ENCODE measurements at regions not wholly inside any gene's neighbourhood (a gene's known extent, or its start where the extent isn't known, plus 50 kb on each side); places are given as distances from the start of the nearest gene placed in this dataset.

DNA sequence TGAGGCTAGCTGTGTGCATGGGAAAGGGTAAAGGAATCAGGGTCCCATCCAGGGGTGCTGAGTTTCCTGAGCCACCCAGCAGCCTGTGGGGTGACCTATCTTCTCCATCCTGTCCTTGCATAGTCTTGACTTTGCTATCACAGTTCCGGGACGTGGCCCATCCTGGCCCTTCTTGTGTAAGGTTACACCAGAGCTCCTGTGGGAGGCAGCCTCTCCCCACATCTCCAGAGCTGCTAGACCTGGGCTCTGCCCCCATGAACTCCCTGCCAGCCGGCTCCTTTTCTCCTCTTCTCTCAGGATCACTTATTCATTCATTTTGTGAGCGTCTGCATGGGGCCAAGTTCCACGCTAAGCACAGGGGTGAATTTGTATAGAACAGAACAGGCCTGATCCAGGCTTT, 238.9 kb downstream of the TSHZ3 start:
- WGBS, 2 donors, result 44 to 50% methylated on average over 5 of the region's 5 CpGs
- Histone ChIP-seq H3K4me3 (no peak overlapping the region), H3K27ac (no peak overlapping the region), H3K36me3 (replicated peaks in 1 of 2; ENCODE audit: insufficient read depth in 1 of 2, low read depth in 2 of 2) (no peaks in the 10 kb centered on the region), H3K4me1 (no peaks in the 10 kb centered on the region), H3K27me3 (no peaks in the 10 kb centered on the region), H3K9me3 (no peaks in the 10 kb centered on the region)
- peak in 1 of 7 experiments; percentile 4 for TF ChIP-seq CTCF (IDR thresholded peaks at IDR 0.05)
- TF ChIP-seq POLR2A (IDR thresholded peaks at IDR 0.05), result no peak
- ATAC-seq, result no peak
- no peak for DNase-seq
- intact Hi-C loops (cut with DNase I), result no loop called here

GRCh38 chr19:31109636-31110035, 239.6 kb downstream of the TSHZ3 start:
- H3K36me3 ChIP-seq (replicated peaks in 1 of 2; ENCODE audit: insufficient read depth in 1 of 2, low read depth in 2 of 2), result no peaks in the 10 kb centered on the region
- no peaks in the 10 kb centered on the region for H3K9me3 ChIP-seq
- TF ChIP-seq POLR2A (IDR thresholded peaks at IDR 0.05) (no peak), CTCF (IDR thresholded peaks at IDR 0.05) (no peak)
- H3K4me3 ChIP-seq, result no peak overlapping the region
- no peak for ATAC-seq
- no peaks in the 10 kb centered on the region for H3K27me3 ChIP-seq
- intact Hi-C loops (cut with DNase I), result no loop called here
- 34 to 44% methylated on average over 2 of the region's 2 CpGs for WGBS, 2 donors
- no peaks in the 10 kb centered on the region for H3K4me1 ChIP-seq
- no peak for DNase-seq
- H3K27ac ChIP-seq, result no peak overlapping the region

DNA sequence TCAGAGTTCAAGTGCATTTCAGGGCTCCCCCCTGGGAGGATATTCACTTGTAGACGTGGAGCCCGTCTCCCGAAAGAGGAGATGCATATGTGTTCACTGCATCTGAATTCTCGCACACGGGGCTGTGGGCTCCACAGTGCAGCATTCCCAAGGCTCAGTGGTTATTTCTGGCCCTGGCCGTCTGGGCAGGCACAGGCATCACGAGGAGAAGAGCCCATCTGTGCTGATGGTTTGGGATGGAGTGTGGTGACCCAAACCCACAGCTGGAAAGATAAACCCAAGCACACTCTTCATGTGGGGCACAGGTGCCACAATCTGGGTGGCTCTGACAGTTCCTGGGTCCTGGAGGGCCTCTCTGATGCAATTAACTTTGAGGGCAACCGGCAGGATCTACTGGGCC, 242.1 kb downstream of the TSHZ3 start:
- DNase-seq (no peak), ATAC-seq (no peak)
- Histone ChIP-seq H3K27ac (no peak overlapping the region), H3K36me3 (replicated peaks in 1 of 2; ENCODE audit: insufficient read depth in 1 of 2, low read depth in 2 of 2) (no peaks in the 10 kb centered on the region), H3K4me1 (no peaks in the 10 kb centered on the region), H3K27me3 (no peaks in the 10 kb centered on the region), H3K4me3 (no peak overlapping the region), H3K9me3 (no peaks in the 10 kb centered on the region)
- no peak for TF ChIP-seq CTCF (IDR thresholded peaks at IDR 0.05)
- TF ChIP-seq POLR2A (IDR thresholded peaks at IDR 0.05), result no peak
- intact Hi-C loops (cut with DNase I), result no loop called here
- WGBS, 2 donors, result 65 to 73% methylated on average over 8 of the region's 8 CpGs

GRCh38 chr19:31105761-31106160, 243.5 kb downstream of the TSHZ3 start:
- intact Hi-C loops (cut with DNase I), result no loop called here
- H3K27ac ChIP-seq, result no peak overlapping the region

More at GRCh38 chr19:31105761-31106160, 243.5 kb downstream of the TSHZ3 start:
- no peak for TF ChIP-seq CTCF (IDR thresholded peaks at IDR 0.05)
- no peak for TF ChIP-seq POLR2A (IDR thresholded peaks at IDR 0.05)
- DNase-seq (no peak), ATAC-seq (no peak)
- Histone ChIP-seq H3K4me3 (no peak overlapping the region), H3K9me3 (no peaks in the 10 kb centered on the region), H3K27me3 (no peaks in the 10 kb centered on the region), H3K36me3 (replicated peaks in 1 of 2; ENCODE audit: insufficient read depth in 1 of 2, low read depth in 2 of 2) (no peaks in the 10 kb centered on the region), H3K4me1 (no peaks in the 10 kb centered on the region)
- 69 to 74% methylated on average over 4 of the region's 4 CpGs for WGBS, 2 donors

All from body of pancreas (tissue), 4 donors.